NCI-H2227 (cell line): ENCODE measurements at regions not wholly inside any gene's neighbourhood (a gene's known extent, or its start where the extent isn't known, plus 50 kb on each side); places are given as distances from the start of the nearest gene placed in this dataset.
A peak's percentile ranks its signal among the peaks of the same experiment; 100 is the strongest.
"Not testable (repeated sequence)": the region's sequence is repeated elsewhere in the genome, so short reads cannot be mapped to it uniquely, and the experiment has no call there.

ENCODE experiments used
- DNase-seq: peaks from one replicate; lab custom pipeline; 2025; ENCODE audit not compliant: unreplicated experiment; lab: John Stamatoyannopoulos, UW

- DNase-seq = not testable (repeated sequence)
Measured at GRCh38 chr13:87976650-87977049, 305.5 kb downstream of the SLITRK5 start.

- no peak for DNase-seq
Measured at GRCh38 chr13:87981416-87981815, 310.2 kb downstream of the SLITRK5 start.

- DNase-seq = no peak
Measured at GRCh38 chr13:87982400-87982799, 311.2 kb downstream of the SLITRK5 start.

- no peak for DNase-seq
Measured at GRCh38 chr13:87986639-87987250, 315.6 kb downstream of the SLITRK5 start.

- DNase-seq = no peak
Measured at GRCh38 chr13:87998081-87998480, 326.9 kb downstream of the SLITRK5 start.

- DNase-seq = no peak
Measured at GRCh38 chr13:87999240-87999700, 328.1 kb downstream of the SLITRK5 start.

GRCh38 chr13:87999788-88000187 lies 328.6 kb downstream of the SLITRK5 start:
- no peak for DNase-seq

- no peak for DNase-seq
Measured at GRCh38 chr13:88000239-88000638, 329.1 kb downstream of the SLITRK5 start.

- DNase-seq = no peak
Measured at GRCh38 chr13:88000787-88001186, 329.6 kb downstream of the SLITRK5 start.

GRCh38 chr13:88005188-88005587 lies 334.0 kb downstream of the SLITRK5 start:
- DNase-seq = no peak

GRCh38 chr13:88014527-88014926 lies 343.4 kb downstream of the SLITRK5 start:
- DNase-seq = no peak

GRCh38 chr13:88022431-88023208 lies 351.4 kb downstream of the SLITRK5 start:
- DNase-seq = peak; percentile 30

GRCh38 chr13:88026241-88026640 lies 355.1 kb downstream of the SLITRK5 start:
- no peak for DNase-seq

GRCh38 chr13:88031980-88032559 lies 360.9 kb downstream of the SLITRK5 start:
- DNase-seq = no peak

GRCh38 chr13:88036205-88036604 lies 365.0 kb downstream of the SLITRK5 start:
- not testable (repeated sequence) for DNase-seq

- DNase-seq = no peak
Measured at GRCh38 chr13:88042489-88042888, 371.3 kb downstream of the SLITRK5 start.

- DNase-seq = no peak
Measured at GRCh38 chr13:88051746-88052482, 380.7 kb downstream of the SLITRK5 start.

GRCh38 chr13:88063741-88064140 lies 392.6 kb downstream of the SLITRK5 start:
- DNase-seq = no peak

- no peak for DNase-seq
Measured at GRCh38 chr13:88066847-88067246, 395.7 kb downstream of the SLITRK5 start.

- no peak for DNase-seq
Measured at GRCh38 chr13:88068316-88068715, 397.1 kb downstream of the SLITRK5 start.

GRCh38 chr13:88068975-88069374 lies 397.8 kb downstream of the SLITRK5 start:
- no peak for DNase-seq
